ENCODE measurements at regions not wholly inside any gene's neighbourhood (a gene's known extent, or its start where the extent isn't known, plus 50 kb on each side); places are given as distances from the start of the nearest gene placed in this dataset.

GRCh38 chr6:78492351-78493017, 374.9 kb upstream of the IRAK1BP1 start:
- no peaks in the 10 kb centered on the region for H3K27me3 Mint-ChIP-seq
- ChIA-PET CTCF (no interaction called here), POLR2A (no interaction called here)
- DNase-seq (no peak), ATAC-seq (ENCODE audit: poor library complexity) (no peak)
- H3K36me3 ChIP-seq (ENCODE audit: insufficient read depth, low read length) = no peaks in the 10 kb centered on the region
- H3K4me1 ChIP-seq (ENCODE audit: insufficient read depth, low read length) = no peaks in the 10 kb centered on the region
- no peaks in the 10 kb centered on the region for H3K36me3 Mint-ChIP-seq (ENCODE audit: low read depth)
- H3K9me3 ChIP-seq (ENCODE audit: control insufficient read depth in 1 of 2, insufficient read depth in 1 of 2, low read length in 2 of 2) = no peaks in the 10 kb centered on the region
- H3K4me3 Mint-ChIP-seq = no peak overlapping the region
- no peak overlapping the region for H3K4me3 ChIP-seq (ENCODE audit: low read length)
- TF ChIP-seq CTCF (IDR thresholded peaks at IDR 0.05) = no peak
- H3K27ac ChIP-seq (ENCODE audit: low read depth in 1 of 2, low read length in 2 of 2) = no peak overlapping the region
- intact Hi-C loops (cut with DNase I, micrococcal nuclease) = no loop called here
- H3K27ac Mint-ChIP-seq = no peak overlapping the region
- H3K27me3 ChIP-seq (ENCODE audit: control insufficient read depth in 1 of 2, insufficient read depth in 2 of 2, low read length in 2 of 2) = no peaks in the 10 kb centered on the region
- no peaks in the 10 kb centered on the region for H3K4me1 Mint-ChIP-seq (ENCODE audit: low read depth)
- H3K9me3 Mint-ChIP-seq = no peaks in the 10 kb centered on the region

- H3K27me3 Mint-ChIP-seq = no peaks in the 10 kb centered on the region
- Histone ChIP-seq H3K27me3 (ENCODE audit: control insufficient read depth in 1 of 2, insufficient read depth in 2 of 2, low read length in 2 of 2) (no peaks in the 10 kb centered on the region), H3K4me3 (ENCODE audit: low read length) (no peak overlapping the region), H3K27ac (ENCODE audit: low read depth in 1 of 2, low read length in 2 of 2) (no peak overlapping the region), H3K36me3 (ENCODE audit: insufficient read depth, low read length) (no peaks in the 10 kb centered on the region), H3K4me1 (ENCODE audit: insufficient read depth, low read length) (no peaks in the 10 kb centered on the region), H3K9me3 (ENCODE audit: control insufficient read depth in 1 of 2, insufficient read depth in 1 of 2, low read length in 2 of 2) (peaks cover 0 to 8% of the 10 kb centered on the region in 2 experiments)
- ChIA-PET POLR2A (no interaction called here), CTCF (interaction anchor here (1.5 kb wide), 1 partner anchor 10 kb away, joined by 3 read pairs; no protein-coding TSS in a partner anchor)
- H3K27ac Mint-ChIP-seq = no peak overlapping the region
- H3K9me3 Mint-ChIP-seq = peaks cover 9% of the 10 kb centered on the region
- intact Hi-C loops (cut with DNase I, micrococcal nuclease) = no loop called here
- no peaks in the 10 kb centered on the region for H3K4me1 Mint-ChIP-seq (ENCODE audit: low read depth)
- H3K36me3 Mint-ChIP-seq (ENCODE audit: low read depth) = no peaks in the 10 kb centered on the region
- DNase-seq (no peak), ATAC-seq (ENCODE audit: poor library complexity) (no peak)
- TF ChIP-seq CTCF (IDR thresholded peaks at IDR 0.05) = no peak
- H3K4me3 Mint-ChIP-seq = no peak overlapping the region
Measured at GRCh38 chr6:78500299-78501089, 366.9 kb upstream of the IRAK1BP1 start.

GRCh38 chr6:78502386-78502887, 364.9 kb upstream of the IRAK1BP1 start:
- DNase-seq = no peak

More at GRCh38 chr6:78502386-78502887, 364.9 kb upstream of the IRAK1BP1 start:
- ChIA-PET CTCF (no interaction called here), POLR2A (no interaction called here)
- Histone ChIP-seq H3K36me3 (ENCODE audit: insufficient read depth, low read length) (no peaks in the 10 kb centered on the region), H3K4me1 (ENCODE audit: insufficient read depth, low read length) (no peaks in the 10 kb centered on the region), H3K9me3 (ENCODE audit: control insufficient read depth in 1 of 2, insufficient read depth in 1 of 2, low read length in 2 of 2) (peaks cover 0 to 8% of the 10 kb centered on the region in 2 experiments), H3K4me3 (ENCODE audit: low read length) (no peak overlapping the region), H3K27me3 (ENCODE audit: control insufficient read depth in 1 of 2, insufficient read depth in 2 of 2, low read length in 2 of 2) (no peaks in the 10 kb centered on the region), H3K27ac (ENCODE audit: low read depth in 1 of 2, low read length in 2 of 2) (no peak overlapping the region)
- Mint-ChIP-seq H3K9me3 (peaks cover 13% of the 10 kb centered on the region), H3K27ac (no peak overlapping the region), H3K4me1 (ENCODE audit: low read depth) (no peaks in the 10 kb centered on the region), H3K27me3 (no peaks in the 10 kb centered on the region), H3K36me3 (ENCODE audit: low read depth) (no peaks in the 10 kb centered on the region), H3K4me3 (no peak overlapping the region)
- ATAC-seq (ENCODE audit: poor library complexity) = no peak
- intact Hi-C loops (cut with DNase I, micrococcal nuclease) = no loop called here
- TF ChIP-seq CTCF (IDR thresholded peaks at IDR 0.05) = no peak

All from CD4-positive, alpha-beta T cell (primary cell).